ENCODE measurements at regions not wholly inside any gene's neighbourhood (a gene's known extent, or its start where the extent isn't known, plus 50 kb on each side); places are given as distances from the start of the nearest gene placed in this dataset.

GRCh38 chr13:97119943-97120342 is 102.2 kb upstream of the MBNL2 start:
- DNase-seq (ENCODE audit: low read depth) = no peak
- no peak overlapping the region for H3K4me3 ChIP-seq (ENCODE audit: low read depth, low read length)

DNA sequence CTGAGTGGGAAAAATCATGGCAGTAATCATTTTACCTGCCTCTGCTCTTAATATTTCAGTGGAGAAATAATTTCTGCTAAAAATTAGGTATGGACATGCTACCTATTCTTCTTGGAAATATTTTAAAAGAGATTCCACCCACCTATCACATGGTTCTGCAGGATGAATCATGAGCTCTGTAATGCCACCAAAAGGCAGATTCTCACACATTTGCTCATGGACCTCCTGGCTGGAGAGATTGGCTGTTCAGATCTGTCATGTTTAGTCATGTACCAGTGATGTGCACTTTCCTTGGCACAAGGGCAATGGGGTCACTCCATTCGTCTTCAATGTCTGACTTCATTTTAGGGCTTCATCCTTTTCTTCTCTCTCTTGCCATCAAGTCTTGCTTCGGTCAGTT is 101.8 kb upstream of the MBNL2 start:
- H3K27me3 ChIP-seq (ENCODE audit: control insufficient read depth, insufficient read depth, low read length) = no peaks in the 10 kb centered on the region
- no peak for DNase-seq (ENCODE audit: low read depth)
- no peaks in the 10 kb centered on the region for H3K36me3 ChIP-seq (ENCODE audit: control insufficient read depth, insufficient read depth, low read length)
- TF ChIP-seq, protein P1, sequence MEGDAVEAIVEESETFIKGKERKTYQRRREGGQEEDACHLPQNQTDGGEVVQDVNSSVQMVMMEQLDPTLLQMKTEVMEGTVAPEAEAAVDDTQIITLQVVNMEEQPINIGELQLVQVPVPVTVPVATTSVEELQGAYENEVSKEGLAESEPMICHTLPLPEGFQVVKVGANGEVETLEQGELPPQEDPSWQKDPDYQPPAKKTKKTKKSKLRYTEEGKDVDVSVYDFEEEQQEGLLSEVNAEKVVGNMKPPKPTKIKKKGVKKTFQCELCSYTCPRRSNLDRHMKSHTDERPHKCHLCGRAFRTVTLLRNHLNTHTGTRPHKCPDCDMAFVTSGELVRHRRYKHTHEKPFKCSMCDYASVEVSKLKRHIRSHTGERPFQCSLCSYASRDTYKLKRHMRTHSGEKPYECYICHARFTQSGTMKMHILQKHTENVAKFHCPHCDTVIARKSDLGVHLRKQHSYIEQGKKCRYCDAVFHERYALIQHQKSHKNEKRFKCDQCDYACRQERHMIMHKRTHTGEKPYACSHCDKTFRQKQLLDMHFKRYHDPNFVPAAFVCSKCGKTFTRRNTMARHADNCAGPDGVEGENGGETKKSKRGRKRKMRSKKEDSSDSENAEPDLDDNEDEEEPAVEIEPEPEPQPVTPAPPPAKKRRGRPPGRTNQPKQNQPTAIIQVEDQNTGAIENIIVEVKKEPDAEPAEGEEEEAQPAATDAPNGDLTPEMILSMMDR (IDR thresholded peaks at IDR 0.05; ENCODE audit: insufficient read depth, low read length, poor library complexity, severe bottlenecking) = no peak
- no peak overlapping the region for H3K4me3 ChIP-seq (ENCODE audit: low read depth, low read length)

More at GRCh38 chr13:97119943-97120342, 102.2 kb upstream of the MBNL2 start:
- TF ChIP-seq, protein P1 (IDR thresholded peaks at IDR 0.05; ENCODE audit: insufficient read depth, low read length, poor library complexity, severe bottlenecking) = no peak
- no peaks in the 10 kb centered on the region for H3K27me3 ChIP-seq (ENCODE audit: control insufficient read depth, insufficient read depth, low read length)
- no peaks in the 10 kb centered on the region for H3K36me3 ChIP-seq (ENCODE audit: control insufficient read depth, insufficient read depth, low read length)

- H3K4me3 ChIP-seq (ENCODE audit: low read depth, low read length) = no peak overlapping the region
- H3K36me3 ChIP-seq (ENCODE audit: control insufficient read depth, insufficient read depth, low read length) = no peaks in the 10 kb centered on the region
- TF ChIP-seq, protein P1 (IDR thresholded peaks at IDR 0.05; ENCODE audit: insufficient read depth, low read length, poor library complexity, severe bottlenecking) = no peak
- H3K27me3 ChIP-seq (ENCODE audit: control insufficient read depth, insufficient read depth, low read length) = no peaks in the 10 kb centered on the region
- DNase-seq (ENCODE audit: low read depth) = no peak
These were observed 101.2 kb upstream of the MBNL2 start for GRCh38 chr13:97120976-97121375.

DNA sequence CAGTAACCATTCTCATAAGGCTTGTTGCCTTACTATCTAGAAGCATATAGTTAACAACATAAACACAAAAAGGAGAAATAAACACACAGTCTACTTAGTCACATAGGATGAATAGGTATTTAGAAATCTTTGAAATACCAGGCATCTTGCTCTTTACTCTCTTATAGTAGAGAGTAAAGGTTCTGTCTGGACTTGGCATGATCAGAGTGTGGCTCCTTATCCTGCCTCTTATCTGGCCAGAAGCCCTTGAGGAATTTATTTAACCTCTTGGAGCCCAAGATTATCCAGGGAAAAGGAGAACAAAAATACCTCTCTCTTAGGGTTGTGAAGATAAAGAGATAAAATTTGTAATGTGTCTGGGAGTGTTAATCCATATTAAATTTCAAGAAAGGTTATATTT is 100.2 kb upstream of the MBNL2 start:
- DNase-seq (ENCODE audit: low read depth) = no peak
- no peak overlapping the region for H3K4me3 ChIP-seq (ENCODE audit: low read depth, low read length)
- no peaks in the 10 kb centered on the region for H3K27me3 ChIP-seq (ENCODE audit: control insufficient read depth, insufficient read depth, low read length)
- TF ChIP-seq, protein P1 (IDR thresholded peaks at IDR 0.05; ENCODE audit: insufficient read depth, low read length, poor library complexity, severe bottlenecking) = no peak
- H3K36me3 ChIP-seq (ENCODE audit: control insufficient read depth, insufficient read depth, low read length) = no peaks in the 10 kb centered on the region

- Histone ChIP-seq H3K27me3 (ENCODE audit: control insufficient read depth, insufficient read depth, low read length) (no peaks in the 10 kb centered on the region), H3K4me3 (ENCODE audit: low read depth, low read length) (no peak overlapping the region), H3K36me3 (ENCODE audit: control insufficient read depth, insufficient read depth, low read length) (no peaks in the 10 kb centered on the region)
- TF ChIP-seq, protein P1 (IDR thresholded peaks at IDR 0.05; ENCODE audit: insufficient read depth, low read length, poor library complexity, severe bottlenecking) = no peak
- peak; percentile 42 for DNase-seq (ENCODE audit: low read depth)
These were observed 99.6 kb upstream of the MBNL2 start for GRCh38 chr13:97122381-97122996.

DNA sequence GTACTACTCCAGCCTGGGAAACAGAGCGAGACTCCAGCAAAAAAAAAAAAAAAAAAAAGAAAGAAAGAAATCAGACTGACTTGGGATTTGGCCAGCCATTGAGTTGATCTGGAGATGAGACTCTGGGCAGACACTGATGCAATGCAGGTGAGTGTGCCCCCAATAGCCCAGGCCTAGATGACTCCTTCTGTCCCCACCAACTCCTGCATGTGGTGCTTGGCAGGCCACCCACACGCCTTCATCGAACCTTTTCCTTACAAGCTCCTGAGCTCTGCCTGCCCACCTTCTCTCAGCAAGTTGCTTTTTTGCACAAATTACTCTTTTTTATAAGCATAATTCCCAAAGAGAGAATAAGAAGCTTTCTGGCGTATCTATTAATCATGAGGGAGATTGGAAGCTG is 97.9 kb upstream of the MBNL2 start:
- TF ChIP-seq, protein P1 (IDR thresholded peaks at IDR 0.05; ENCODE audit: insufficient read depth, low read length, poor library complexity, severe bottlenecking) = no peak
- DNase-seq (ENCODE audit: low read depth) = no peak
- Histone ChIP-seq H3K27me3 (ENCODE audit: control insufficient read depth, insufficient read depth, low read length) (no peaks in the 10 kb centered on the region), H3K4me3 (ENCODE audit: low read depth, low read length) (no peak overlapping the region), H3K36me3 (ENCODE audit: control insufficient read depth, insufficient read depth, low read length) (no peaks in the 10 kb centered on the region)
